GM12878 (cell line): ENCODE measurements at regions not wholly inside any gene's neighbourhood (a gene's known extent, or its start where the extent isn't known, plus 50 kb on each side); places are given as distances from the start of the nearest gene placed in this dataset.

ENCODE experiments used
- ATAC-seq: fragments of 200-7000 bp; cut with Tn5 transposase; 3 replicates; pipeline ENCODE4 v1.9.1; 2020; ENCODE audit warnings: mild to moderate bottlenecking, moderate library complexity
- BruUV-seq: library from RNA; stranded (reverse); fragments of 400-500 nt; replicated peaks from 2 replicates; lab custom pipeline; 2021; lab: Mats Ljungman, UMichigan
- CTCF ChIA-PET: fragments of 300-600 bp; sonication (Branson Sonifier 250); formaldehyde crosslinking; extraction: SDS; loops from one replicate; lab custom pipeline; 2021; ENCODE audit warnings: inconsistent platforms; lab: Yijun Ruan, JAX
- POLR2A ChIA-PET: fragments of 350-600 bp; formaldehyde crosslinking; extraction: SDS; loops from one replicate; lab custom pipeline; 2021; ENCODE audit warnings: inconsistent platforms; lab: Charles Lee
- RAD21 ChIA-PET: fragments of 300-600 bp; sonication (Branson Sonifier 250); formaldehyde crosslinking; loops from one replicate; lab custom pipeline; 2023; ENCODE audit warnings: antibody characterized with exemption; ENCODE audit not compliant: unreplicated experiment; lab: Charles Lee
- SMC1A ChIA-PET: fragments of 300-600 bp; sonication (Branson Sonifier 250); formaldehyde crosslinking; loops from one replicate; lab custom pipeline; 2023; ENCODE audit not compliant: unreplicated experiment, uncharacterized antibody; lab: Charles Lee
- DNase-seq: peaks from one replicate; pipeline ENCODE4 v3.0.0-alpha.2; 2011; ENCODE audit warnings: low read depth, low spot score
- FAIRE-seq: peaks from 3 replicates; lab custom pipeline; 2011; peaks lifted over from hg19 to GRCh38; lab: Jason Lieb, UNC
- H2AFZ ChIP-seq: 2 replicates; pipeline ENCODE4 v1.6.0; 2011; ENCODE audit warnings: low read depth, low read length, control low read depth; ENCODE audit not compliant: control insufficient read depth
- H3K27ac ChIP-seq: 2 replicates; pipeline ENCODE4 v1.5.1; 2011; ENCODE audit warnings: control low read depth; ENCODE audit not compliant: control insufficient read depth, insufficient read depth
- H3K27me3 ChIP-seq, 2 experiments: replicated peaks in 1 of 2; 2 replicates each; pipeline versions ENCODE4 v1.6.0 to v1.6.1; 2011; ENCODE audit warnings: low read length in 1 of 2; ENCODE audit not compliant: control insufficient read depth in 2 of 2, insufficient read depth in 2 of 2
- H3K36me3 ChIP-seq, 2 experiments: 2 replicates each; pipeline ENCODE4 v1.5.1; 2011; ENCODE audit warnings: low read length in 1 of 2; ENCODE audit not compliant: control insufficient read depth in 2 of 2, insufficient read depth in 2 of 2
- H3K4me1 ChIP-seq: 2 replicates; pipeline ENCODE4 v1.6.1; 2011; ENCODE audit warnings: mild to moderate bottlenecking, low read length, moderate library complexity, mixed read lengths; ENCODE audit not compliant: control insufficient read depth, insufficient read depth
- H3K4me2 ChIP-seq: 2 replicates; pipeline ENCODE4 v1.6.0; 2011; ENCODE audit warnings: control low read depth; ENCODE audit not compliant: control insufficient read depth, insufficient read depth
- H3K4me3 ChIP-seq: fragments of 200-600 bp; sonication (generic); 2 replicates; pipeline ENCODE4 v1.5.1; 2016
- H3K79me2 ChIP-seq: 2 replicates; pipeline ENCODE4 v1.6.0; 2011; ENCODE audit warnings: low read length; ENCODE audit not compliant: control insufficient read depth, insufficient read depth
- H3K9ac ChIP-seq: 2 replicates; pipeline ENCODE4 v1.8.0; 2011; ENCODE audit warnings: low read length, control low read depth, mixed read lengths; ENCODE audit not compliant: control insufficient read depth, insufficient read depth
- H3K9me3 ChIP-seq: replicated peaks from 3 replicates; pipeline ENCODE4 v1.5.1; 2011; ENCODE audit warnings: mild to moderate bottlenecking, low read length; ENCODE audit not compliant: control insufficient read depth, insufficient read depth
- H4K20me1 ChIP-seq: 2 replicates; pipeline ENCODE4 v1.6.0; 2011; ENCODE audit not compliant: control insufficient read depth, insufficient read depth
- CBFB ChIP-seq: IDR thresholded peaks from 2 replicates; pipeline ENCODE4 v1.6.1; 2016; ENCODE audit warnings: antibody characterized with exemption, low read depth
- CREB1 ChIP-seq: IDR thresholded peaks from 2 replicates; pipeline ENCODE4 v1.6.1; 2012; ENCODE audit warnings: low read depth, mild to moderate bottlenecking, inconsistent platforms
- EGR1 ChIP-seq, 2 experiments: IDR thresholded peaks; 1 replicate in 1 of 2; 2 replicates in 1 of 2; pipeline ENCODE4 v1.6.1; 2011 to 2012; ENCODE audit warnings: low read depth in 2 of 2, low read length in 2 of 2, borderline replicate concordance in 1 of 2, mild to moderate bottlenecking in 1 of 2, moderate library complexity in 1 of 2
- FOS ChIP-seq: IDR thresholded peaks from 3 replicates; pipeline ENCODE4 v1.6.1; 2011; ENCODE audit warnings: borderline replicate concordance; ENCODE audit not compliant: insufficient read length; ENCODE audit errors: extremely low read depth
- FOXM1 ChIP-seq: IDR thresholded peaks from 2 replicates; pipeline ENCODE4 v1.6.1; 2012; ENCODE audit warnings: low read depth, mild to moderate bottlenecking, inconsistent platforms, low read length, moderate library complexity
- POLR2A ChIP-seq: IDR thresholded peaks from 2 replicates; pipeline ENCODE4 v1.6.1; 2011; ENCODE audit warnings: low read depth, mild to moderate bottlenecking, low read length
- USF2 ChIP-seq: IDR thresholded peaks from 2 replicates; pipeline ENCODE4 v1.6.1; 2011; ENCODE audit warnings: low read depth, low read length, improper control_type of control experiment, borderline replicate concordance
- ZNF217 ChIP-seq: fragments of 450-650 bp; IDR thresholded peaks from 2 replicates; pipeline ENCODE4 v1.6.1; 2017; ENCODE audit warnings: antibody characterized with exemption, mild to moderate bottlenecking
- WGBS: methylation state at CpG from one replicate; pipeline ENCODE4 v1.1.6; 2016; ENCODE audit warnings: low lambda C conversion rate; ENCODE audit not compliant: insufficient replicate concordance, insufficient coverage; ENCODE audit errors: missing lambda C conversion rate; 5-methylcytosine and 5-hydroxymethylcytosine counted together
- in situ Hi-C: fragments of 300-500 bp; cut with MboI; formaldehyde crosslinking; loops from 9 replicates; pipeline ENCODE4 v1.14.3; 2018; ENCODE audit warnings: mixed read lengths
- intact Hi-C: fragments of 100-400 bp; cut with micrococcal nuclease; formaldehyde crosslinking; loops from one replicate; pipeline ENCODE4 v1.14.2; 2022; ENCODE audit not compliant: unreplicated experiment
- TF ChIP-seq, protein P1 (sequence below): IDR thresholded peaks from 2 replicates; pipeline ENCODE4 v1.6.1; 2012; ENCODE audit warnings: mild to moderate bottlenecking, low read depth, low read length
- TF ChIP-seq, protein P2 (sequence below): fragments of 450-650 bp; IDR thresholded peaks from 2 replicates; pipeline ENCODE4 v1.6.1; 2018; ENCODE audit warnings: mild to moderate bottlenecking, low read depth, moderate library complexity; ENCODE audit not compliant: partially characterized antibody
- TF ChIP-seq, protein P3 (sequence below): fragments of 150-350 bp; IDR thresholded peaks from 2 replicates; pipeline ENCODE4 v1.6.1; 2016; ENCODE audit warnings: low read depth, low read length
- TF ChIP-seq, protein P4 (sequence below): IDR thresholded peaks from 2 replicates; pipeline ENCODE4 v1.6.1; 2011; ENCODE audit warnings: low read depth, mild to moderate bottlenecking, low read length, moderate library complexity, borderline replicate concordance; ENCODE audit errors: extremely low read depth

DNA sequence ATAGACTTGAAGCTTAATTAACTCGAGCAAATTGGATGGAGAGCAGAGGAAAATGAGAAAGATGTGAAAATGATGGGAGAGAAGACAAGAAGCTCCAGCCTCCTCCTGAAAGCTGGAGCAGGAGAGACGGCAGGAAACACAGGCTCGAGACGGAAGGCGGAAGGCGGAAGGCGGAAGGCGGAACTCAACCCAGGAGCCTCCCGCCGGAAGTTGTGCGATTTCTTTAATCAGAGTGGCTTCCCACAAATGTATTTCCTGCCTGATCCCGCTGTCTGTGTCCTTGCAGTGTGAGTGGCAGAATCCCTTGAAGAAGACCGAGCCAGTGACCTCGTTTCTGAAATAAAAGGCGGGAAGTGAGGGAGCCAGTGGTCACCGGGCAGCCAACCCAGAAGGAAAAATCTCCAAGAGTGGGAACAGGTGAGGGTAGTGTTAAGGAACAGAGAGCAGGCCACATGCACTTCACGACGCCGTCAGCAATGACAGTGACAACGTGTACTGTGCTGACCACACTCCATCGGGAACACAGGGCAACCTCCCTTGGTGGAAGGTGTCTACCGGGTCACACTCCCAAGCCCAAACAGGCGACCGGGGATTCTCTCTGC, 117.0 kb upstream of the RNF32 start:
- H3K4me1 ChIP-seq, result no peaks in the 10 kb centered on the region
- intact Hi-C loops (no loop called here), in situ Hi-C loops (no loop called here)
- no peak overlapping the region for H3K9ac ChIP-seq
- POLR2A ChIA-PET, result no interaction called here
- no peaks in the 10 kb centered on the region for H4K20me1 ChIP-seq
- 61% methylated on average over 24 of the region's 24 CpGs for WGBS
- no TSS peak for BruUV-seq
- RAD21 ChIA-PET, result no interaction called here
- no peak overlapping the region for H3K4me2 ChIP-seq
- no peaks in the 10 kb centered on the region for H3K79me2 ChIP-seq
- H3K4me3 ChIP-seq, result no peak overlapping the region
- CTCF ChIA-PET, result interaction anchor here (1.1 kb wide), 1 partner anchor 11 kb away, joined by 3 read pairs; no protein-coding TSS in a partner anchor
- no peaks in the 10 kb centered on the region for H3K36me3 ChIP-seq
- H3K27ac ChIP-seq, result no peak overlapping the region
- DNase-seq (no peak), FAIRE-seq (no peak), ATAC-seq (no peak)
- no peak overlapping the region for H2AFZ ChIP-seq
- H3K27me3 ChIP-seq, result no peaks in the 10 kb centered on the region
- H3K9me3 ChIP-seq, result no peaks in the 10 kb centered on the region
- SMC1A ChIA-PET, result interaction anchor here (0.5 kb wide), 1 partner anchor 46 kb away, joined by 5 read pairs; no protein-coding TSS in a partner anchor
- TF ChIP-seq FOXM1, result no peak
- no peak for TF ChIP-seq CBFB
- TF ChIP-seq, protein P1, sequence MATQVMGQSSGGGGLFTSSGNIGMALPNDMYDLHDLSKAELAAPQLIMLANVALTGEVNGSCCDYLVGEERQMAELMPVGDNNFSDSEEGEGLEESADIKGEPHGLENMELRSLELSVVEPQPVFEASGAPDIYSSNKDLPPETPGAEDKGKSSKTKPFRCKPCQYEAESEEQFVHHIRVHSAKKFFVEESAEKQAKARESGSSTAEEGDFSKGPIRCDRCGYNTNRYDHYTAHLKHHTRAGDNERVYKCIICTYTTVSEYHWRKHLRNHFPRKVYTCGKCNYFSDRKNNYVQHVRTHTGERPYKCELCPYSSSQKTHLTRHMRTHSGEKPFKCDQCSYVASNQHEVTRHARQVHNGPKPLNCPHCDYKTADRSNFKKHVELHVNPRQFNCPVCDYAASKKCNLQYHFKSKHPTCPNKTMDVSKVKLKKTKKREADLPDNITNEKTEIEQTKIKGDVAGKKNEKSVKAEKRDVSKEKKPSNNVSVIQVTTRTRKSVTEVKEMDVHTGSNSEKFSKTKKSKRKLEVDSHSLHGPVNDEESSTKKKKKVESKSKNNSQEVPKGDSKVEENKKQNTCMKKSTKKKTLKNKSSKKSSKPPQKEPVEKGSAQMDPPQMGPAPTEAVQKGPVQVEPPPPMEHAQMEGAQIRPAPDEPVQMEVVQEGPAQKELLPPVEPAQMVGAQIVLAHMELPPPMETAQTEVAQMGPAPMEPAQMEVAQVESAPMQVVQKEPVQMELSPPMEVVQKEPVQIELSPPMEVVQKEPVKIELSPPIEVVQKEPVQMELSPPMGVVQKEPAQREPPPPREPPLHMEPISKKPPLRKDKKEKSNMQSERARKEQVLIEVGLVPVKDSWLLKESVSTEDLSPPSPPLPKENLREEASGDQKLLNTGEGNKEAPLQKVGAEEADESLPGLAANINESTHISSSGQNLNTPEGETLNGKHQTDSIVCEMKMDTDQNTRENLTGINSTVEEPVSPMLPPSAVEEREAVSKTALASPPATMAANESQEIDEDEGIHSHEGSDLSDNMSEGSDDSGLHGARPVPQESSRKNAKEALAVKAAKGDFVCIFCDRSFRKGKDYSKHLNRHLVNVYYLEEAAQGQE, result no peak
- TF ChIP-seq USF2, result no peak
- no peak for TF ChIP-seq POLR2A
- TF ChIP-seq, protein P2, sequence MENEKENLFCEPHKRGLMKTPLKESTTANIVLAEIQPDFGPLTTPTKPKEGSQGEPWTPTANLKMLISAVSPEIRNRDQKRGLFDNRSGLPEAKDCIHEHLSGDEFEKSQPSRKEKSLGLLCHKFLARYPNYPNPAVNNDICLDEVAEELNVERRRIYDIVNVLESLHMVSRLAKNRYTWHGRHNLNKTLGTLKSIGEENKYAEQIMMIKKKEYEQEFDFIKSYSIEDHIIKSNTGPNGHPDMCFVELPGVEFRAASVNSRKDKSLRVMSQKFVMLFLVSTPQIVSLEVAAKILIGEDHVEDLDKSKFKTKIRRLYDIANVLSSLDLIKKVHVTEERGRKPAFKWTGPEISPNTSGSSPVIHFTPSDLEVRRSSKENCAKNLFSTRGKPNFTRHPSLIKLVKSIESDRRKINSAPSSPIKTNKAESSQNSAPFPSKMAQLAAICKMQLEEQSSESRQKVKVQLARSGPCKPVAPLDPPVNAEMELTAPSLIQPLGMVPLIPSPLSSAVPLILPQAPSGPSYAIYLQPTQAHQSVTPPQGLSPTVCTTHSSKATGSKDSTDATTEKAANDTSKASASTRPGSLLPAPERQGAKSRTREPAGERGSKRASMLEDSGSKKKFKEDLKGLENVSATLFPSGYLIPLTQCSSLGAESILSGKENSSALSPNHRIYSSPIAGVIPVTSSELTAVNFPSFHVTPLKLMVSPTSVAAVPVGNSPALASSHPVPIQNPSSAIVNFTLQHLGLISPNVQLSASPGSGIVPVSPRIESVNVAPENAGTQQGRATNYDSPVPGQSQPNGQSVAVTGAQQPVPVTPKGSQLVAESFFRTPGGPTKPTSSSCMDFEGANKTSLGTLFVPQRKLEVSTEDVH, result no peak
- TF ChIP-seq, protein P3, sequence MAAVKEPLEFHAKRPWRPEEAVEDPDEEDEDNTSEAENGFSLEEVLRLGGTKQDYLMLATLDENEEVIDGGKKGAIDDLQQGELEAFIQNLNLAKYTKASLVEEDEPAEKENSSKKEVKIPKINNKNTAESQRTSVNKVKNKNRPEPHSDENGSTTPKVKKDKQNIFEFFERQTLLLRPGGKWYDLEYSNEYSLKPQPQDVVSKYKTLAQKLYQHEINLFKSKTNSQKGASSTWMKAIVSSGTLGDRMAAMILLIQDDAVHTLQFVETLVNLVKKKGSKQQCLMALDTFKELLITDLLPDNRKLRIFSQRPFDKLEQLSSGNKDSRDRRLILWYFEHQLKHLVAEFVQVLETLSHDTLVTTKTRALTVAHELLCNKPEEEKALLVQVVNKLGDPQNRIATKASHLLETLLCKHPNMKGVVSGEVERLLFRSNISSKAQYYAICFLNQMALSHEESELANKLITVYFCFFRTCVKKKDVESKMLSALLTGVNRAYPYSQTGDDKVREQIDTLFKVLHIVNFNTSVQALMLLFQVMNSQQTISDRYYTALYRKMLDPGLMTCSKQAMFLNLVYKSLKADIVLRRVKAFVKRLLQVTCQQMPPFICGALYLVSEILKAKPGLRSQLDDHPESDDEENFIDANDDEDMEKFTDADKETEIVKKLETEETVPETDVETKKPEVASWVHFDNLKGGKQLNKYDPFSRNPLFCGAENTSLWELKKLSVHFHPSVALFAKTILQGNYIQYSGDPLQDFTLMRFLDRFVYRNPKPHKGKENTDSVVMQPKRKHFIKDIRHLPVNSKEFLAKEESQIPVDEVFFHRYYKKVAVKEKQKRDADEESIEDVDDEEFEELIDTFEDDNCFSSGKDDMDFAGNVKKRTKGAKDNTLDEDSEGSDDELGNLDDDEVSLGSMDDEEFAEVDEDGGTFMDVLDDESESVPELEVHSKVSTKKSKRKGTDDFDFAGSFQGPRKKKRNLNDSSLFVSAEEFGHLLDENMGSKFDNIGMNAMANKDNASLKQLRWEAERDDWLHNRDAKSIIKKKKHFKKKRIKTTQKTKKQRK, result no peak
- TF ChIP-seq CREB1, result no peak
- TF ChIP-seq, protein P4, sequence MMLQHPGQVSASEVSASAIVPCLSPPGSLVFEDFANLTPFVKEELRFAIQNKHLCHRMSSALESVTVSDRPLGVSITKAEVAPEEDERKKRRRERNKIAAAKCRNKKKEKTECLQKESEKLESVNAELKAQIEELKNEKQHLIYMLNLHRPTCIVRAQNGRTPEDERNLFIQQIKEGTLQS, result no peak
- no peak for TF ChIP-seq EGR1 (IDR thresholded peaks at IDR 0.05; ENCODE audit: borderline replicate concordance in 1 of 2, low read depth in 2 of 2, low read length in 2 of 2)
- no peak for TF ChIP-seq FOS
- TF ChIP-seq ZNF217, result no peak
